Urothelium cell line (cell line): ENCODE measurements at regions not wholly inside any gene's neighbourhood (a gene's known extent, or its start where the extent isn't known, plus 50 kb on each side); places are given as distances from the start of the nearest gene placed in this dataset.
"Not testable (repeated sequence)": the region's sequence is repeated elsewhere in the genome, so short reads cannot be mapped to it uniquely, and the experiment has no call there.

Experiments
- DNase-seq: peaks from one replicate; pipeline ENCODE4 v3.0.0; 2011; ENCODE audit warnings: low spot score, mixed read lengths
- FAIRE-seq: peaks from 2 replicates; lab custom pipeline; 2011; peaks lifted over from hg19 to GRCh38; lab: Jason Lieb, UNC

DNA sequence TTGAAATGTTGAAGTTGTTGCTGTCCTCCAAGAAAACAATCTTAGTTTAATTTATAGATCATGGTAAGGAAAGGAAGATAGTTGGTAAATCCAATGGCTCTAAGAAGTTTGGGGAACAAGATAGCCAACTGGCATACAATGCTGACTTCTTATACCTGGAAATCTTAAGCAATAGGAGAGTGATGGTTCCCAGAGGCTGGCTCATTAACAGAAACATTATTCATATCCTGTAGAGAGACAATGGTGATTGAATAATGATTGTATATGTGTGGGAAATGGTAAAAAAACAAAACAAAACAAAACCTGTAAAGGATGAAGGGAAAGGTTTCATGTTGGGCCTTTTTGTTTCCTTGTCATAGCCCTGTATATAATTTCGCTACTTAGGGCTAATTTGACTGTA lies 174.9 kb upstream of the CTSO start:
- no peak for DNase-seq
- no peak for FAIRE-seq

DNA sequence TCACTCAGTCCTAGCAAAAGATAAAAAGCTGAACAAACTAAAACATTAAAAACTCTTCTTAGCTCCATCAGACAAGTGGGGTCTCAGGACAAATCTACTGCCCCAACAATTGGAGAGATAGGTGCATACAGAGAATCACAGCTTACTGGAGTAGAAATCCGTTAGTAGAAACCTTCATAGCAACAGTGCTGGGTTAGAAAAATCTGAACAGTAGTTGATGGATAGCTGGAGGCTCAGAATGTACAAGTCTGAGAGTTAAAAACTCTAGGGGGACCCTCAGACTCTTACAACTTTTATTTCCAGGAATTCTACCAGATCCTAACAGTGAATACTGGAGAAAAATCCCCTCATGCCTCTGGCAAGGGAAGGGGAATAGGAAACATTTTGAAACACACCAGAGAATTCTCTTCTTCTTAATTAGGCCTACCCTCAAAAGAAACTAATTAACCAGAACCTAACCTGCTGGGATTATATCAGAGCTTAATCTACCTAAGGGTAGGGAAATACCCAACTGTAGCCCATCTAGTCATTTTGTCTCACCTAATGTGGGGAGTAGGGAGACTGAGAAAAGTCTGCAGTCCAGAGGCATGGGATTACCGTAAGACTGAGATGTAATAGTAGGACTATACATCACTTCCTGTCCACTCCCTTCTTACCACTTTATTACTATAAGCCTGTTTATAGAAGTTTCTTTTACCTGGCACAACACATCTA lies 165.0 kb upstream of the CTSO start:
- no peak for FAIRE-seq
- DNase-seq = no peak

DNA sequence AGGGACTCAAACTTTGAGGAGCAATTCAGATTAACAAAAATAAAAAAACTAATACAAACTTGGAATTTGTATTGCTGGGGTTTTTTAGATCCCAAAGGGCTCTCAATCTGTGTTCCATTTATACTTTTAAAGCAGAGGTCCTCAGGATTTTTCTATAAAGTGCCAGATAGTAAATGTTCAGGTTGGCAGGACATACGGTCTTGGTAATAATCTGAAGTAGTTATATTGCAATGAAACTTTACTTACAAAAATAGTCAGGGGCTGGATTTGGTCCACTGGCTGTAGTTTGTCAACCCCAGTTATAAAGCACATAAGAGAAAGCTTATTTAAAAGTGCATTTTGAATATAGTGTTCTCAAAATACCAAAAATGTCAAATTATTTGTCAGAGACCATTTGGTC lies 164.1 kb upstream of the CTSO start:
- no peak for FAIRE-seq
- no peak for DNase-seq

DNA sequence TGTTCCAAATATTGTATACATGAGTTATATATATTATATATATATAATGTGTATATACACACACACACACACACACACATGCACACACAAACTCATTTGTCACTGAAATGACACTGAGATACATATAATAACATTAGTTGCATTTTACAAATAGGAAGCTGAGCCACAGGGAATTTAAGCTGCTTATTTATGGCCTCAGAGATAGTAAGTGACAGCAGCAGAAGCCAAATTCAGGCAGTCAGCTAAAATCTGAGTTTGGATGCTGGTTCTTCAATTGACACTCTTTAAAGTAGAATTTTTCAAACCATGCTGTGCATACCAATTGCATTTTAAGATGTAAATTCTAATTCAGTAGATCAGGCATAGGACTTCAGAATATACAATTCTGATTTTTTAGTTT lies 163.3 kb upstream of the CTSO start:
- no peak for FAIRE-seq
- no peak for DNase-seq

DNA sequence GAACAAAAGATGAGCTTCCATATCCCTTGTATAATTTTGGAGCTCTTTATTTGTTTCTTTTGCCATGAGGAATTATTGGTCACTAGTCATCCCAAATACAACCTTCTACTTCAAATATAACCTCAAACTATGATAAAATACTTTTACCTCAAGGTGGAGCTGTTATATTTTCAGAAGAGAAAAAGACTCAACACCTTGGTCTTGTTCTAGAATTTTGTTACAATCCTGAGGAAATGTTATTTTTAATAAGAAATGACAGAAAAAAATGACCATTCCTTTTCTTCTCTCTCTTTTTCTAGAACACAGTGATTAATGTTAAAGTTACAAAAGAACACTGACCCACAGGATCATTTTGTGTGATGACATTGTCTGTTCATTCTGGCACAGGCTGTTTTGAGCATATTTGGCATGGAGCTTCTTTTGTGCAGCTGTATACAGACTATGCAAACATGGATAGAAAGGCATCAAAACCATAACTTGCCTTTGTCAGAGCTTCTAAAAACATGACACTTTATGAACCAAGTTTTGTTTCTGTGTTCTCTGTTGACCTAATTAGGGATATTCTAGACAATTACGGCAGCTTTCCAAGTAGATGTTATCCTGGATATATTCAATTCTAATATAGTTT lies 159.6 kb upstream of the CTSO start:
- no peak for FAIRE-seq

DNA sequence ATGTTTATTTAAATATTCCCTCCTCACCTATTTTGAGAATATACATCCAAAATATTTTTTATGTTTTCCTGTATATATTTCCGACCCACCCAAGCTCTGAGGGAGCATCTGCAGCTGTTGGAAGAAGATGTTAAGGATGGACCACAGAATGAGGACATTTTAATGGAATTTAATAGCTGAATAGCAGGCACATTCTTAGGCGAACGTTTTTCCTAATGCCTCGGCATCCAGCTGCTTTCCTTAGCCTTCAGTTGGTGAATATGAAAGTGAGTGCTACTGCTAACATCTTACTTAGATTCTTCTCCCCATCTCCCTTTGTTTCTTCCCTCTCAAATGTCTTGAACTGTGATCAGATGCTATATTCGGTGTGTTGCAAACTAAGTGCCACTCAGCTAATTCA lies 158.0 kb upstream of the CTSO start:
- DNase-seq (no peak), FAIRE-seq (no peak)

More for the DNA sequence above, 159.6 kb upstream of the CTSO start:
- DNase-seq = no peak

DNA sequence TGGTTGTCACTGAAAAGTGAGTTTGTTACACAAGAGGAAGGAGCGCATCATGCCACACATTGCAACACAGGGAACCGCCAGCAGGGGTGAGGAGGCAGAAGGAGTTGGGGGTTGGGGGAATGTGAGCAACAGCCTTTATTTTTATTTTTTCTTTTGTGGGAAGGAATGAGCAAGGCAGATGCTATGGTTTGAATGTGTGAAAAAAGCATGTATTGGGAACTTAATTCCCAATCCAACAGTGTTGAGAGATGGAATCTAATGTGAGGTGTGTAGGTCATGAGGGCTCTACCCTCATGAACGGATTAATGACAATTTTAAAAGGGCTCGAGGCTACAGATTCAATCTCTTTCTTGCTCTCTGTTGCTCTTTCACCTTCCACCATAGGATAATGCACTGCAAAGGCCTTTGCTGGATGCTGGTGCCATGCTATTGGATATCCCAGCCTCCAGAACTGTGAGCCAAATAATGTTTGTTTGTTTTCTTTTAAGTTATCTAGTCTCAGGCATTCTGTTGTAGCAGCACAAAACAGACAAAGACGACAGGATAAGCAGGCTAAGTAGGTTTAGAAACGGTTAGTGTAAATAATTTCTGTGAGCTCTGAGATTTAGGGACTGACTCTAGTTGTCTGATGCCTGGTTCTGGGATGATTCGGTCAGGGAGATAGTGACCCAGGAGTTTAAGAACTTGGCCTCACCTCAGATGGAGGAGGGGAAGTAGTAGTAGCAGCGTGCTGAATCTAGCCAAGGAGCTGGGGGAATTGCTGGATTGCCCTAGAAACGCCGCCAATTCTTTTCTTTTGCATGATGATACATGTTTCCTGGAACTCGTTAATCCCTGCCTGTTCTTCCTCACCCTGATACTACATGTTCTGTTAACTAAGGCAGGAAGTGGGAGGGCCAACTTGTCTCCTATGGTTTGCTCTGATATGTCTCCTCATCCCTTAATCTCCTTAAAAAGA lies 156.6 kb upstream of the CTSO start:
- peak; percentile 8 for DNase-seq
- FAIRE-seq = no peak

DNA sequence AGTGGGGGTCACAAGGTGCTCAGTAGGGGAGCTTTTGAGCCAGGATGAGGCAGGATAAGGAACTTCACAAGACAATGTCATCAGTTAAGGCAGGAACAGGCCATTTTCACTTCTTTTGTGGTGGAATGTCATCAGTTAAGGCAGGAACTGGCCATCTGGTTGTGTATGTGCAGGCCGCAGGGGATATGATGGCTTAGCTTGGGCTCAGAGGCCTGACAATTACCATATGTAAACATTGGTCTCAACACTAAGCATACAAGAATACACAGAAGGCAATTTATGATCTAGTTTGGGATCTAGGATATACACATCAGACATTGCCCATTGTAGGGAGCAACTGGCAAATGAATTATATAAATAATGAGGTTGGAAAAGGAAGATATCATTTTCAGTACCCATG lies 155.4 kb upstream of the CTSO start:
- not testable (repeated sequence) for DNase-seq, FAIRE-seq

DNA sequence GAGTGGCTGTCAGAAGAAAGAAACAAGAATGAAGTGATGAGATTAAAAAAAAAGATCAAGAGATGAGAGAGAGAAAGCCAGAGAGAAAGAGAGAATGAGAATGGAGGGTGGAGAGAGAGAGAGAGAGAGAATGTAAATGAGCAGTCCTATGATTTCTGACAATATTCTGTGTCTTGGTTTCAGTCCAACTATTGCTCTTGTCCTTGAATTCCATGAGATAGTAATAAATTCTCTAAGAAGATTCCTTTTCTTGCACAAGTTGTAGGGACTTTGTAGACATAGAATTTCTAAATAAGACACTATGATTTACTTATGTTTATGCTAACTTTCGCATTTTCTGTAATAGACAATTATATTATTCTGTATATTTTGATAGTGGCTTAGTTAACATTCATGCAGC lies 149.6 kb upstream of the CTSO start:
- no peak for DNase-seq
- no peak for FAIRE-seq

DNA sequence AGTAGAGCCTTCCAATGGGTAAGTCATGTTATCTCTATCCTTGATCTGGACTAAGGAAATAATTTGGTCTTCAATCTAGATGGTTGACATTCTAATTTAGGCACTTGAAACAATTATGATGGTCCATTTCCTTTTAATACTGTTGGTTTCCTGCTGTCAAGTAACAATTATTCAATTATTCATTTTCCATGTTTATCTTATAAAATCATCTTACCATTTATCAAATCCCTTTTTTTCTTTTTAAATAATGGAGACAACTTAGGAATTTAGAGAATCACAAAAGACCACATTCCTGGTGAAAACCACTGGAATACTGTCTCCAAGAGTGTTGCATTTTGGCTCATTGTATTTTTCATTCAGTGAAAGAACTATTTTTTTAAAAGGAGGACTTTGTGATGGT lies 148.7 kb upstream of the CTSO start:
- no peak for DNase-seq
- no peak for FAIRE-seq

DNA sequence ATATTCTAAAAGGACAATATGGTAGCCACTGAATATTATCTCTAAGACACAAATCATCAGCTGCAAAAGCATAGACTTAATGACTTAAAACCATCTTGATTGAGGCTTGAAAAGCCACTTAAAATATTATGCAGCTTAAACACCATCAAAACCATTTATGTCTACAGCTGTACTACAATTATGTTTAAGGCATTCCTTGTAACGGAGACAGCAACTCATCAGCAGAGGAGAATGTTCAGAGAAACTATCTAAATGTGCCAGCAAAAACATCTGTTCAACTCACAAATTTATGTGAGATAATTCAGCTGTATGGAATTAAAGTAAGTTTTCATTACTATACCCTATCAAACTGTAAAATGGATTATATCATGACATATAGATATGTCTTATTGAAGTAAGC lies 147.9 kb upstream of the CTSO start:
- FAIRE-seq = no peak
- no peak for DNase-seq

DNA sequence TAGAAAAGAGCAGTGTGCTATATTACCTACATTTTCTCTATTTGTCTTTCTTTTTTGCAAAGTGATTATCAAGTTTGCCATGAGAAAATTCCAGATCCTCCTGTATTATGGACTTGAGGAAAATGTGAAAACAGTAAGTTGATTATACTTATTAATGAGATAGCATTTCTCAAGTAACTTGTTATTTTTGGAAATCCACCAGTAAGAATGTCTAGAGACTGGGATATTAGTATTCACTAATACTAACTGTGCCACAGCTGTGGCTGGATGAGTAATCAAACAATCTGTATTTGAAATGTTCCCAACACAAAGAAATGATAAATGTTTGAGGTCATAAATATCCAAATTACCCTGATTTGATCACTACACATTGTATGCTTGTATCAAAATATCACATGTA lies 147.0 kb upstream of the CTSO start:
- DNase-seq = no peak
- FAIRE-seq = no peak

DNA sequence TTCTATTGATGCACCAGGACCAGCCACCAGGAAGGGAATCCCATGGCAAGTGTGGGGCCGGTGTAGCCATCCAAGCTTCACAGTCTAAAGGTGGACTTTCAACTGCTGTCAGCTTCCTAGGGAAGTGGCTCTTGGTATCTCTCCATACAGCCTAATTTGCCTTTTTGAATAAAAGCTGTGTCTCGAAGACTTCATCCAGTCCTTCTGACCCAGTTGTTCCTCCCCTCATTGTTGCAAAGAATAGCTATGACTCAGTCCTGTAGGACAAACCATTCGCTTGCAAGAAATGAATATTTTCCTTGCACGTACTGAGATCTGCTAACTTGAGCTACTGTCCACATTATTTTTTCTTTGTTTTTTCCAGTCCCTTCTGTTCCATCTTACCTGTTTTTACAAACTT lies 145.1 kb upstream of the CTSO start:
- FAIRE-seq (no peak), DNase-seq (no peak)

DNA sequence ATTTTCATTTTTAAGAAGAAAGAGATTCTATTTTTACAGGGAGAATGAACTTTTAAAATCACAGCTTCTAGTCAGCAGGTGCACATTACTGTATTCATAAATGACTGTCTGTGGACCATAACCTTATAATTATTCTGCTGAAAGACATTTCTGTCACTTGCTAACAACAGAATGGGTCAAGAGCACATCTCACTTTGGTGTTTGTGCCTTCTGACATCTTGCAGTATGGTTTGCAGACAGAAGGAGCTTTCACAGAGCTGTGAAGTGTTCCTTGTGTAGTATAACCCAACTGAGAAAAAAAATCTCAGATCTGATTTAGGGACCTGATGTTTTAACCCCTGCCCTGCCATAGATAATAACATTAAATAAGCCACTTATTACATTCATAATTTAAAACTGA lies 131.4 kb upstream of the CTSO start:
- DNase-seq (no peak), FAIRE-seq (no peak)

DNA sequence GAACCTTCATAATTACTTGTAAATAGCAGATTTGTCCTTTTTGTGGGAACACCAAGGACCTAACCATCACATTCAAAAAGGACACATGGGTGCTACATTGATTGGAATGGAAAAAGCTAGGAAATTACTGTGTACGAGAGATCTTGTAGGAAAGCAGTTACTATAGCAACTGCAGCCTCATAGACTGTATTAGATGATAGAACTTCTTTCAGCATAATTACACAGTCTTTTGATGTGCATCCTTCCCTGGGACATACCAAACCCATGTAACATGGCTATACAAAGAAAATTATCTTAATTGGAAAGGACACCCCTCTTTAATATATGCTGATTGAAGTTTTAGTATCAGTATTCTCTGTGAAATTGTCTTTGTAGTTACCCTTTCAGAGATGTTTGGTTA lies 130.7 kb upstream of the CTSO start:
- no peak for FAIRE-seq
- no peak for DNase-seq

DNA sequence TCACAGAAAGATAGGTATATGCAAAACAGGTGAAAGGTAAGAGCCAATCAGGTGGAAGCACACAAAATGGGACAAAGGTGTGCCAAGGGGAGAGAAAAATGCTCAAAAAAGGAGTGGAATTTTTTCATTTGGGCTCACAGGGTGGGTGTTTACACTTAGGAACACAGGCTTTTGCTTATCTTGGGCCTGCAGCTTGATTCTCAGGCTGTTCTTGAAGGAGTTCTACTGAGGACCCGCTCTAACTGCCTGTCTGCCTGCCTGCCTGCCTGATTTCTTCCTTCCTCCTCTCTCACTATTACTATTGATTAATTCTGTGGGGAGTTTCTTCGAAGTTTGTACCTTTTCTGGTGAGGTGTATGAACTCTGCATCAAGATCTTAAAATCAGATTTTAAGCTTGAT lies 120.3 kb upstream of the CTSO start:
- DNase-seq = no peak
- FAIRE-seq = no peak

DNA sequence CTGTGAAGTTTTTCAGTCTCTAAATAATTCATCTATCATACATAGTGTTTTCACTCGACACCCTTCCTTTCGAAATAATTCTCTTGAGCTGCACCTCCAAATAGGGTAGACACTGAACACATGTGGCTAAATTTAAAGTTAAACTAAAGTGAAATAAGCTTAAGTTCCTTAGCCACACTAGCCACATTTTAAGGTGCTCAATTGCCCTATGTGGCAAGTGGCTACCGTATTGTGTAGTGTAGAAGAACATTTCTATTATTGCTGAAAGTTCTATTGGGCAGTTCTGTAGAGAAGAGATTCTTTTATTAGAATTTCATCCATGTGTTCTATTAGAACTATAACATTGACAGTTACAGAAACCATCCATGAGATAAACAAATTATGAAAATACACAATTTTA lies 107.0 kb upstream of the CTSO start:
- DNase-seq (no peak), FAIRE-seq (no peak)

DNA sequence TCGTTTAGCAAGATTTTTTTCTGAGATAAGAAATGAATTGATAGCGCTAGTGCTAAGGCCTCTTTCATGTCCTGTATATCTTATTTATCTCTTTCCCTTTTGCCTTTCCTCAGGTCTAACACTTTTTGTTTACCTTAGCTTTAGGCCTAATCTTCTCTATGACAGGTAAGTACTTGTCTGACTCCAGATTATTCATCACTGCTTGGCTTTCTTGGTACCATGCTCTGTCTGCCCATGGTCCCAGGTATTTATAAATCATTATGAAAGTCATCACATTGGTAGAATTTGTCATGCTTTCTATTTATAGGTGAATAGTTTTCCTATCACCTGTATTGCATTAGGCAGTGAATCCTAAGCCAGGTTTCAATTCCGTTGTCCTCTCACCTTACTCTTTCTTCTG lies 99.5 kb upstream of the CTSO start:
- FAIRE-seq (no peak), DNase-seq (no peak)

DNA sequence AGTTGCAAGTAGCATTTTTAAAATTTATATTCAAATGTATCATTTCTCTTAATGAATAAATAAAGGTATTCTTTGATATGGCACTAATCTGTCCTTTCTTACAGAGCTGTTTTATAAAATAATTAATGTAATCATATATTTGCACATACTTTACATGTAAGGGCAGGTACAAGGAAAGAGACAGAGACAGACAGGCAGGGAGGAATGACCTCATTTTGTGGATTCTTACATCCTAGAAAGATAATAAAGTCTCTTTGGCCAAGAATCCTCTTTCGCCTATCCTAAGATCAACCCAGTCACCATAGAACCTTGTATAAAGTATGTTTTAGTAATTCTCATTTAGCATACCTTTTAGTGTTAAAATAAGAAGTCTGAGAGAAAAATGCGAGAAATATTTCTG lies 98.5 kb upstream of the CTSO start:
- DNase-seq (no peak), FAIRE-seq (no peak)

DNA sequence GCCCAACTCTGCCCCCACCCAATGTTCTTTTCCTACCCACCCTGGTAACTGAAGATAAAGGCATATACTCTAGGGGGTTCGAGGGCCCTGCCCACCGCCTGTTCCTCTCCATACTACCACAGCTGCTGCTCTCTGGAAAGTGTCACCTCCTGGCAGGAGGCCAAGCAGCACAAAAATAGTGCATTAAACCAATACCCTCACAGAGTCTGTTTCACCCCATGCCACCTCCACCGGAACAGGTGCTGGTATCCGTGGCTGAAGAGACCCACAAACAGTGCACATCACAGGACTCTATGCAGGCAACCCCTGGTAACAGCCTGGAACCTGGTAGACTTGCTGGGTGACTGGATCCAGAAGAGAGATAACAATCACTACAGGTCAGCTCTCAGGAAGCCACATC lies 85.1 kb upstream of the CTSO start:
- FAIRE-seq (no peak), DNase-seq (no peak)

DNA sequence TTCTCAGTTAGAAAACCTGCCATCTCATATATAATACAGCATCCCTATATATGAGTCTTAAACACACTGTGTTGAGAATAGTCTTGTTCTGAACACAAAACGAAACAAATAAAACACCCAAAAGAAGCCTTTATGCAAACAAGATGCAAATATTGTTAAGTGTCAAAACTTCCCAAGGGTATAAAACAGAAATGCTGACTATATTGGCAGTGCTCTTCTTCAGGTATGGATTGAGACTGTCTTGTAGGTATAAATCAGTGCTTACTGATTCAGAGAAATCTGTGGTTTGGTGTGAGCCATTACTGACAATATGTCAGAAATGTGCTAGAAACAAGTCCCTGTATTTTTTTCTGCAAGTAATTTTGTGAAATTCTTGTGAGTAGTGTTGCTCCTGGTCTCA lies 82.8 kb upstream of the CTSO start:
- FAIRE-seq (no peak), DNase-seq (no peak)

DNA sequence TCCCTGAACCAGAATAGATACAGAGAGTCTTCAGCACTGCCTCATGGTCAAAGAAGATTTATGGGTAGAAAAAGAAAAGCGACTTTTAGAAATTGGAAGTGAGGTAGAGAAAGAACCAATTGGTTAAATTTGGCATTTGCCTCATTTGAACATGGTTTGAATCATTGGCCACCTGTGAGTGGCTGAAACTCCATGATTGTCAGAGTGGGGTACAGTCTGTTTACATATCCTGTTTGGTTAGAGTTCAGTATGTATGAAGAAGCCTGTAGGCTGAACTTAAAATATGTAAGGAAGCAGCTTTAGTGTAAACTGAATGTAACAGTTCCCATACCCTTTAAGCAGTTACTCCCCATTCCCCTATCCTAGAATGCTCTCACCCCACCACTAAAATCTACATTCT lies 76.0 kb upstream of the CTSO start:
- DNase-seq (no peak), FAIRE-seq (no peak)
